Stimulated activated CD8-positive, alpha-beta memory T cell treated with anti-CD3 and anti-CD28 coated beads, Interleukin-12 subunit alpha, Interleukin-12 subunit beta, amount 100 ng/mL, for 4 hours (primary cell): ENCODE measurements at regions not wholly inside any gene's neighbourhood (a gene's known extent, or its start where the extent isn't known, plus 50 kb on each side); places are given as distances from the start of the nearest gene placed in this dataset.

ENCODE experiments used
- DNase-seq: peaks from one replicate; pipeline ENCODE4 v3.0.0-alpha.2; 2020; ENCODE audit warnings: low read depth

GRCh38 chr13:44153496-44153895, 220.1 kb upstream of the SERP2 start:
- no peak for DNase-seq

- no peak for DNase-seq
Observed at GRCh38 chr13:44155422-44156293, 218.0 kb upstream of the SERP2 start.

- no peak for DNase-seq
Observed at GRCh38 chr13:44156294-44156658, 217.3 kb upstream of the SERP2 start.

GRCh38 chr13:44157606-44158005, 216.0 kb upstream of the SERP2 start:
- no peak for DNase-seq

GRCh38 chr13:44158098-44158521, 215.5 kb upstream of the SERP2 start:
- no peak for DNase-seq

GRCh38 chr13:44158881-44159632, 214.6 kb upstream of the SERP2 start:
- no peak for DNase-seq

GRCh38 chr13:44159633-44160279, 213.9 kb upstream of the SERP2 start:
- no peak for DNase-seq

GRCh38 chr13:44160591-44161191, 212.9 kb upstream of the SERP2 start:
- DNase-seq = no peak

GRCh38 chr13:44163108-44163507, 210.5 kb upstream of the SERP2 start:
- no peak for DNase-seq

GRCh38 chr13:44165221-44165888, 208.3 kb upstream of the SERP2 start:
- DNase-seq = no peak

GRCh38 chr13:44165889-44166496, 207.6 kb upstream of the SERP2 start:
- no peak for DNase-seq

- no peak for DNase-seq
Observed at GRCh38 chr13:44169018-44169911, 204.4 kb upstream of the SERP2 start.

- DNase-seq = no peak
Observed at GRCh38 chr13:44170731-44171130, 202.9 kb upstream of the SERP2 start.

- DNase-seq = no peak
Observed at GRCh38 chr13:44171156-44171555, 202.5 kb upstream of the SERP2 start.

GRCh38 chr13:44171861-44172260, 201.8 kb upstream of the SERP2 start:
- no peak for DNase-seq

GRCh38 chr13:44172281-44172810, 201.3 kb upstream of the SERP2 start:
- DNase-seq = no peak

- DNase-seq = no peak
Observed at GRCh38 chr13:44174769-44175425, 198.7 kb upstream of the SERP2 start.

- DNase-seq = no peak
Observed at GRCh38 chr13:44176173-44176572, 197.5 kb upstream of the SERP2 start.

GRCh38 chr13:44180876-44181536, 192.6 kb upstream of the SERP2 start:
- DNase-seq = no peak
